Mesenchymal stem cell (in vitro differentiated cells and primary cell): ENCODE measurements at regions not wholly inside any gene's neighbourhood (a gene's known extent, or its start where the extent isn't known, plus 50 kb on each side); places are given as distances from the start of the nearest gene placed in this dataset.
"Not testable (repeated sequence)": the region's sequence is repeated elsewhere in the genome, so short reads cannot be mapped to it uniquely, and the experiment has no call there.

ENCODE experiments used
- DNase-seq: peaks from one replicate; pipeline ENCODE4 v3.0.0-alpha.2; 2013
- H2AFZ ChIP-seq: one replicate; pipeline ENCODE4 v1.6.1; 2013; ENCODE audit warnings: low read depth, mild to moderate bottlenecking, control low read depth, inconsistent platforms, low read length, moderate library complexity
- H2AK5ac ChIP-seq: 2 replicates; pipeline ENCODE4 v1.6.1; 2013; ENCODE audit warnings: low read length, moderate library complexity, mild to moderate bottlenecking, inconsistent platforms; ENCODE audit not compliant: severe bottlenecking
- H2BK120ac ChIP-seq: one replicate; pipeline ENCODE4 v1.6.1; 2013; ENCODE audit warnings: low read depth, mild to moderate bottlenecking, inconsistent platforms, low read length, moderate library complexity
- H2BK12ac ChIP-seq, 2 experiments: one replicate each; pipeline ENCODE4 v1.6.1; 2013; ENCODE audit warnings: inconsistent platforms in 2 of 2, low read length in 2 of 2, mild to moderate bottlenecking in 2 of 2, moderate library complexity in 2 of 2, control low read depth in 1 of 2
- H2BK15ac ChIP-seq: one replicate; pipeline ENCODE4 v1.6.1; 2013; ENCODE audit warnings: mild to moderate bottlenecking, low read depth, inconsistent platforms; ENCODE audit not compliant: poor library complexity, severe bottlenecking
- H2BK5ac ChIP-seq: 2 replicates; pipeline ENCODE4 v1.6.1; 2013; ENCODE audit warnings: low read depth, mild to moderate bottlenecking, low read length, control low read depth, inconsistent platforms; ENCODE audit not compliant: poor library complexity, severe bottlenecking
- H3K14ac ChIP-seq, 2 experiments: one replicate each; pipeline ENCODE4 v1.6.1; 2013; ENCODE audit warnings: inconsistent platforms in 2 of 2, low read length in 2 of 2, control low read depth in 1 of 2, mild to moderate bottlenecking in 1 of 2, moderate library complexity in 1 of 2
- H3K18ac ChIP-seq, 2 experiments: one replicate each; pipeline ENCODE4 v1.6.1; 2013; ENCODE audit warnings: inconsistent platforms in 2 of 2, low read length in 2 of 2, control low read depth in 1 of 2, low read depth in 1 of 2, mild to moderate bottlenecking in 1 of 2
- H3K23ac ChIP-seq, 2 experiments: one replicate each; pipeline ENCODE4 v1.6.1; 2013; ENCODE audit warnings: inconsistent platforms in 2 of 2, low read length in 2 of 2, mild to moderate bottlenecking in 2 of 2, moderate library complexity in 2 of 2, control low read depth in 1 of 2
- H3K27ac ChIP-seq: 2 replicates; pipeline ENCODE4 v1.5.1; 2013; ENCODE audit warnings: mild to moderate bottlenecking, moderate library complexity, low read length, control low read depth, inconsistent platforms; ENCODE audit not compliant: poor library complexity, severe bottlenecking
- H3K27me3 ChIP-seq, 2 experiments: 2 replicates each; pipeline versions ENCODE4 v1.6.1 to v1.7.0; 2013; ENCODE audit warnings: low read length in 2 of 2, mild to moderate bottlenecking in 2 of 2, moderate library complexity in 2 of 2, control low read depth in 1 of 2, inconsistent platforms in 1 of 2; ENCODE audit not compliant: control insufficient read depth in 1 of 2, insufficient read depth in 1 of 2
- H3K36me3 ChIP-seq, 2 experiments: 2 replicates each; pipeline versions ENCODE4 v1.6.1 to v1.7.0; 2013; ENCODE audit warnings: low read length in 2 of 2, control low read depth in 1 of 2, inconsistent platforms in 1 of 2, low read depth in 1 of 2, mild to moderate bottlenecking in 1 of 2; ENCODE audit not compliant: insufficient read depth in 2 of 2, control insufficient read depth in 1 of 2
- H3K4ac ChIP-seq, 2 experiments: one replicate each; pipeline ENCODE4 v1.6.1; 2013; ENCODE audit warnings: inconsistent platforms in 2 of 2, low read length in 2 of 2, mild to moderate bottlenecking in 2 of 2, moderate library complexity in 2 of 2, control low read depth in 1 of 2, low read depth in 1 of 2
- H3K4me1 ChIP-seq: 2 replicates; pipeline ENCODE4 v1.6.1; 2013; ENCODE audit warnings: low read depth, low read length, control low read depth; ENCODE audit not compliant: control insufficient read depth, insufficient read depth
- H3K4me2 ChIP-seq: 2 replicates; pipeline ENCODE4 v1.6.1; 2013; ENCODE audit warnings: low read length, mild to moderate bottlenecking, inconsistent platforms; ENCODE audit not compliant: poor library complexity, severe bottlenecking
- H3K4me3 ChIP-seq, 2 experiments: 2 replicates each; pipeline versions ENCODE4 v1.5.1 to v1.7.0; 2013; ENCODE audit warnings: low read length in 2 of 2, mild to moderate bottlenecking in 2 of 2, control low read depth in 1 of 2, low read depth in 1 of 2; ENCODE audit not compliant: insufficient read depth in 1 of 2
- H3K79me1 ChIP-seq: replicated peaks from 2 replicates; pipeline ENCODE4 v1.6.1; 2013; ENCODE audit warnings: mild to moderate bottlenecking, control low read depth, low read length, inconsistent platforms; ENCODE audit not compliant: poor library complexity, severe bottlenecking
- H3K9ac ChIP-seq: 2 replicates; pipeline ENCODE4 v1.7.0; 2013; ENCODE audit warnings: mild to moderate bottlenecking, low read length, moderate library complexity
- H3K9me3 ChIP-seq: 2 replicates; pipeline ENCODE4 v1.7.0; 2013; ENCODE audit warnings: mild to moderate bottlenecking, low read length; ENCODE audit not compliant: control insufficient read depth
- H4K8ac ChIP-seq: one replicate; pipeline ENCODE4 v1.6.1; 2013; ENCODE audit warnings: inconsistent platforms, mild to moderate bottlenecking, low read length, moderate library complexity
- H4K91ac ChIP-seq: one replicate; pipeline ENCODE4 v1.6.1; 2013; ENCODE audit warnings: mild to moderate bottlenecking, low read length, inconsistent platforms
- WGBS: methylation state at CpG from one replicate; pipeline ENCODE4 v1.1.7; 2013; ENCODE audit warnings: mixed read lengths; 5-methylcytosine and 5-hydroxymethylcytosine counted together

DNA sequence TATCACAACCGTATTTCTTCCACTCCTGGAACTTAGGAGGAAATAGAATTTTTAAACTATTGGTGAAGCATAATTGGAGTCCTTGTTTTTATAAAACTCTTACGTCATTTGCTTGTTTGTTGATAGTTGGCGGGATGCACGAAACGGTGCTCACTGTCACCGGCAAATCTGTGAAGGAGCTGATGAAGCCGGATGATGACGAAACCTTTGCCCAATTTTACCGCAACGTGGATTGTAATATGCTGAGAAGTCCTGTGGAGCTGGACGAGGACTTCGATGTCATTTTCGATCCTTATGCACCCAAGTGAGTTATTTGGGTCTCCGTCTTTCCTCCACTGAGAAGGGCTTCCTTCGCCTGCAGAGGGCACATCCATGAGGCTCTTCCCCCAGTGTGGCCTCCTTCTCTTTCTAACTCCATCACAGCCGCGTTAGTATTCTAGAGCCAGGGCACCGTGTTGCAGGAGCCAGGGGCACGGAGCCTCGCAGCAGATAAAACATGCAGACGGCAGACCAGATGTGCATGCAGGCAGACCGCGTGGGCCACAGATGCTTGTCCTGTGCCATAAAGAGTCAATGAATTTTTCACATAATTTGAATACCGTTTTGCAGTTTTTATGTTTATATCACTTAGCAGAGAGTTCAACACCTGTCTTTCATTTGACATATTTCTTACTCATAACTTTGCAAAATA lies 61.5 kb upstream of the LYZL2 start:
- H3K4me1 ChIP-seq, H2AFZ ChIP-seq, H3K23ac ChIP-seq, H4K8ac ChIP-seq, H3K18ac ChIP-seq, H3K9me3 ChIP-seq, H2AK5ac ChIP-seq, H2BK5ac ChIP-seq, H3K4ac ChIP-seq, H3K27ac ChIP-seq, H2BK120ac ChIP-seq, H3K4me3 ChIP-seq, H3K27me3 ChIP-seq, H3K79me1 ChIP-seq, H3K14ac ChIP-seq, H3K4me2 ChIP-seq, H2BK15ac ChIP-seq, H4K91ac ChIP-seq, DNase-seq, H2BK12ac ChIP-seq, H3K36me3 ChIP-seq: not testable (repeated sequence)
- peak overlapping the region; percentile 93 for H3K9ac ChIP-seq
- WGBS, result 90% methylated on average over 21 of the region's 24 CpGs

DNA sequence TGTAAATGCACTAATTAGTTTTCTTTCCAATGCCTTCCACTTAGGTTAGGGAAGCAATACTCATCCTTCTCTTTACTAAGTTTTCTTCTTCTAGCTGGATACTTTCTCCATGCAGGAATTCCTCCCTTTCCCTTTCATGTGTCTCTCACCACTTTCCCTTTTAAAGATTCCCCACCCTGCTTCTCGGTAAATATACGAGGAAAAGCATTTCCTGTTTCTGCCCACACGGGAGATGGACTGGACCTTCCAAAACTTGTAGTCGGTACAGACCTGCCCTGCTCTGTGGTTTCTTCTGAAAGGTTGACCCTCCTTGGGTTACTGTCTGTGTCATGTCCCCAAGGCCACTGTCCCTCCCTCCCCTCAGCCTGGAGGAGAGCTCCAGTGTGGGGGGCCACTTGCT lies 58.9 kb upstream of the LYZL2 start:
- H3K9me3 ChIP-seq, result no peaks in the 10 kb centered on the region
- no peak overlapping the region for H2BK120ac ChIP-seq
- no peaks in the 10 kb centered on the region for H3K36me3 ChIP-seq
- H2BK5ac ChIP-seq, result no peak overlapping the region
- H3K79me1 ChIP-seq, result no peaks in the 10 kb centered on the region
- no peak overlapping the region for H3K4me2 ChIP-seq
- no peak overlapping the region for H3K27ac ChIP-seq
- no peak overlapping the region for H3K4me3 ChIP-seq
- WGBS, result 32% methylated on average over 4 of the region's 4 CpGs
- peak overlapping the region in 1 of 2 experiments; percentile 82 for H2BK12ac ChIP-seq
- no peak overlapping the region for H4K91ac ChIP-seq
- H3K4me1 ChIP-seq, result no peaks in the 10 kb centered on the region
- H2BK15ac ChIP-seq, result no peak overlapping the region
- no peak overlapping the region for H3K23ac ChIP-seq
- no peak overlapping the region for H2AFZ ChIP-seq
- no peak overlapping the region for H2AK5ac ChIP-seq
- peak overlapping the region; percentile 0 for H4K8ac ChIP-seq
- no peak overlapping the region for H3K14ac ChIP-seq
- H3K9ac ChIP-seq, result peak overlapping the region; percentile 78
- peak overlapping the region in 1 of 2 experiments; percentile 84 for H3K18ac ChIP-seq
- no peaks in the 10 kb centered on the region for H3K27me3 ChIP-seq
- H3K4ac ChIP-seq, result no peak overlapping the region
- DNase-seq, result no peak

DNA sequence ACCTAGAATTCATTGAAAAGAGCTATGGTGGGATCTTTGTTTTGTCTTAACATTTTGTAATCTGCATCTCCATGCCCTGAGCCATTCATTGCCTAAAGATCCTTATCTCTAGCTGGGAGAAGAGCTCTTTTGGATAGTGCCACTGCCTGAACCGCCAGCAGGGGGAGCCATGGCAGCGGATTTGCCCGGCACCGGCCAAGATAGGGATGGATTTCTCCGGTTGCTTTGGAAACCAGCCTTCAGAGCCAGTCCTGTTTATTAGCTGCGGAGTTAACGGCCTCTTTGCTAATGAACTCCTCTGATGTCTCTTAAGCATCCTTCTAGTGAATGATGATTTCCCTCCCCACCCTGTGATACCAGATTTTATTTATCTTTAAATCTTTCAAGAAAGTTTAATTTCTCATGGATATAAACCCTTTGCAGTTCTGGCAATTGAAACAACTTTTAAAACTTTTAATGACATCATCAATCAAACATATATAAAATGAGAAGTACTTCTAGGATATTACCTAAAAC lies 58.2 kb upstream of the LYZL2 start:
- no peak overlapping the region for H2BK5ac ChIP-seq
- H3K27me3 ChIP-seq, result no peaks in the 10 kb centered on the region
- no peak overlapping the region for H3K18ac ChIP-seq
- no peak overlapping the region for H3K4me3 ChIP-seq
- no peaks in the 10 kb centered on the region for H3K36me3 ChIP-seq
- H3K4me1 ChIP-seq, result no peaks in the 10 kb centered on the region
- no peak overlapping the region for H3K23ac ChIP-seq
- H4K91ac ChIP-seq, result no peak overlapping the region
- H2AFZ ChIP-seq, result no peak overlapping the region
- H2BK12ac ChIP-seq, result no peak overlapping the region
- H3K9ac ChIP-seq, result peak overlapping the region; percentile 78
- H3K79me1 ChIP-seq, result no peaks in the 10 kb centered on the region
- 2% methylated on average over 5 of the region's 7 CpGs for WGBS
- H4K8ac ChIP-seq, result no peak overlapping the region
- H2BK120ac ChIP-seq, result no peak overlapping the region
- no peak overlapping the region for H3K27ac ChIP-seq
- no peak overlapping the region for H3K14ac ChIP-seq
- H3K9me3 ChIP-seq, result no peaks in the 10 kb centered on the region
- H2BK15ac ChIP-seq, result no peak overlapping the region
- peak; percentile 80 for DNase-seq
- H2AK5ac ChIP-seq, result no peak overlapping the region
- H3K4ac ChIP-seq, result no peak overlapping the region
- no peak overlapping the region for H3K4me2 ChIP-seq

DNA sequence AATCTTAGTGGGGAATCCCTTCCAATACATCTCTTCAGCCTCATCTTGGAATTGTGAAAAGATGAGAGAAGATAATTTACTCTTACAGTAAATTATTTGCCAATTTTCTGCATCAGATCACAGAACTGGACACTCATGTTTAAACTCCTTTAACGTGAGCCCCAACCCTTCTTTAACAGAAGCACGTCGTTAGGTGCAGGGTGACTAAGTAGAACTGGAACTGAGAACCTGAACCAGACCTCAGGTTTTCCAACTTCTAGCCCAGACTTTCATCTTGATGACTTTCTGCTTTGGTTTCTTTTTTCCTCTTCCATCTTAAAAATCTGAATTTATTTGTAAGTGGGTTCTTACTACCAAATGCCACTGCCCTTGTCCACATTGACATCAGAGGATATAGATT lies 57.2 kb upstream of the LYZL2 start:
- H4K91ac ChIP-seq, result no peak overlapping the region
- no peaks in the 10 kb centered on the region for H3K36me3 ChIP-seq
- no peak overlapping the region for H4K8ac ChIP-seq
- no peak overlapping the region for H3K4me3 ChIP-seq
- H3K18ac ChIP-seq, result no peak overlapping the region
- H3K23ac ChIP-seq, result no peak overlapping the region
- H3K27me3 ChIP-seq, result no peaks in the 10 kb centered on the region
- H3K4ac ChIP-seq, result no peak overlapping the region
- H3K9ac ChIP-seq, result peak overlapping the region; percentile 9
- H2BK15ac ChIP-seq, result no peak overlapping the region
- no peak for DNase-seq
- no peaks in the 10 kb centered on the region for H3K79me1 ChIP-seq
- no peak overlapping the region for H3K14ac ChIP-seq
- 76% methylated on average over 3 of the region's 3 CpGs for WGBS
- no peak overlapping the region for H3K27ac ChIP-seq
- H3K4me2 ChIP-seq, result no peak overlapping the region
- no peak overlapping the region for H2BK120ac ChIP-seq
- H2BK12ac ChIP-seq, result no peak overlapping the region
- H2BK5ac ChIP-seq, result no peak overlapping the region
- no peak overlapping the region for H2AK5ac ChIP-seq
- no peaks in the 10 kb centered on the region for H3K9me3 ChIP-seq
- no peak overlapping the region for H2AFZ ChIP-seq
- no peaks in the 10 kb centered on the region for H3K4me1 ChIP-seq
